NCI-H2227 (cell line): ENCODE measurements at regions not wholly inside any gene's neighbourhood (a gene's known extent, or its start where the extent isn't known, plus 50 kb on each side); places are given as distances from the start of the nearest gene placed in this dataset.
"Not testable (repeated sequence)": the region's sequence is repeated elsewhere in the genome, so short reads cannot be mapped to it uniquely, and the experiment has no call there.

ENCODE experiments used
- DNase-seq: peaks from one replicate; lab custom pipeline; 2025; ENCODE audit not compliant: unreplicated experiment; lab: John Stamatoyannopoulos, UW

GRCh38 chr17:13784434-13785095, 182.8 kb upstream of the HS3ST3A1 start:
- DNase-seq = no peak

DNA sequence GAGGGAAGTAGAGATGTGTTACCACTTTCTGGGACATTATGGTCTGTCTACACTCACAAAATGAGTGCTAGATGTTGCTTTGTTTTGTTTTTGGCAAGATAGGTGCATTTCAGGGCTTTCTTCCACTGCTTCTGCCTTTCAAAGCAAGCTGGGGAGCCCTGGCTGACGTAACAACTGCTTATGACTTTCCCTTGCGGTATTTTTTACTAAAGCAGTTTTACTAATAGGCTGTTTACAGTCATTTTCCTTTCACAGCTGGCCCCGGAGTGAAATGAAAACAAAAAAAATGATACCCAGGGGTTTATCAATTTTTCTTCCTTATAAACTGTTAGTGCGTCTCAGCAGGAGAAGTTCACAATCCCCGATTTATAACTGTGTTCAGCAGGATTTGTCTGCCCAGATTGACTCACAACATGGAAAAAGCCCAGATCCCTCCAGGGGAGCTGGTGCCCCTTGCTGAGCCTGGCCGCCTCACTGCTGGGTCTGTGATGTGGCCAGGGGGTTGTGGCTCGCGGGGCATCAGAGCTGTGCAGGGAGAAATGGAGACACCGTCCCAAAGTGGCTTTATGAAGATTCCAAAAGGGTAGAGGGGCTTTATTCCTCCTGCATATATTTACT, 184.4 kb upstream of the HS3ST3A1 start:
- DNase-seq = no peak

GRCh38 chr17:13787636-13788035, 185.9 kb upstream of the HS3ST3A1 start:
- no peak for DNase-seq

DNA sequence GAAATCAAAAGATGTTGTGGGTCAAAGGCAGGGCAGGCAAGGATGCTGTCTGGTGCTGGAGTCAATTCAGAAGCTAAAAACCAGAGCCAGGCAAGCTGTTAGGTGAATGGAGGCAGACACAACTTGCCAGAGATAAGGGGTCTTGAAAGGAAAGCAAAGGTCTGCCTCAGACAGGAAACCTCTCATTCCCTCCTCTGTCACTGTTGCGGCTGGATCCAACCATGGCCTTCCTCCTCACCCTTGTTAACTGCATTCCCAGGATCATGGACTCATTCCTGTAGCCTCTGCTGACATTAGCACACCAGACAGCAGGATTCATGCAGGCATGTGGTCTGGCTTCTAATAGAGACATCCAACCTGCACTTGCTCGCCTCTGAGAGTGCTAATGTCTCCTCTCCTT, 186.7 kb upstream of the HS3ST3A1 start:
- no peak for DNase-seq

- DNase-seq = no peak
These were observed 190.6 kb upstream of the HS3ST3A1 start for GRCh38 chr17:13792314-13792713.

DNA sequence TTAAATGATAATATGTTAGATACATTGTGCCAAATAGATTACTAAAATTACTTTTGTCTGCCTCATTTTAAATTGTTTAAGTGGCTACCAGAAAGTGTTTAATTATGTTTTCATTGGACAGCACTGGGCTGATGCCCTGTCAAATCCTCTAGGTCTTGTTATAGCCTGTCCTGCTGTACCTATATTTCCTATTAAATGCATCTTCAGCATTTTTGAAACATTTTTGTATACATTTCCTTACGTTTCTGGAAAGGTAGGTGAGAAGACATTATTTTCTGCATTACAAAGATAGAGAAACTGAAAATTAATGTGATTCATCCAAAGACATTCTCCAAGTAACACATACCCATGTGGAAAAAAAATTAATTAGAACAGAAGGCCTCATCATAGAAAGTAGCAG, 192.2 kb upstream of the HS3ST3A1 start:
- no peak for DNase-seq

DNA sequence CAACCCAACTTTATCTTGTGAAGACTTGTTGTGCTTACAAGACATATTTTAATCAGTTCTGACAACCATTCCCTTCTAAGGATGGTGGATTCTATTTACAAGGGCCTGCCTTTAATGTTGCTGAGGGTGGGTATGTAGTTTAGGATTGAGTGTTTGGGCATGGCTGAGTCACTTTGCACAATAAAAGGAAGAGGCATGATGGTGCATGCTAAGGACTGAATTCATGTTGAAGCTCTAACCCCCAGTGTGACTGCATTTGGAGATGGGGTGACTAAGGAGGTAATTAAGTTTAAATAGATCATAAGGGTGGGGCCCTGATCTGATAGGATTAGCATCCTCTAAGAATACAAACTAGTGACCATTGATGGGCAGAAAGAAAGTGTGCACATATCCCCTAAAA, 196.1 kb upstream of the HS3ST3A1 start:
- DNase-seq = no peak

- DNase-seq = no peak
These were observed 204.4 kb upstream of the HS3ST3A1 start for GRCh38 chr17:13806092-13806491.

DNA sequence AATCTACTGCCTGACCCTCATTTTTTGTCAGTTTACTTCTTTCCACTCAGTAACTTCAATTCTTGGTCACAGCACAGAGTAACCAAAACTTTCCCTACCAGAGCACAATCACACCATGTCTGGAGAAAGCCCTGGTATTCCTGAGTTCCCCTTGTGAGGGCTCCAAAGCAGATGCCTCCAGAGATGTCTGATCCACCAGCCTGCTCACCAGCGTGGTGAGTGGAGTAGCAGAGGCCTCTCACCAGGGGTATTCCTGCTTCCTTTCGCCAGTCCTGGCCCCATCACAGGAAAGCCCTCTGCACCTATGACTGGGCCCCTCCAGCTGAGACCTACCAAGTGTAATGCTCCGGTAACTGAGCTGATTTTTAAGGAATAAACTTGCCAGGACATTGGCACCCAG, 205.4 kb upstream of the HS3ST3A1 start:
- DNase-seq = no peak

- no peak for DNase-seq
These were observed 210.6 kb upstream of the HS3ST3A1 start for GRCh38 chr17:13812350-13812749.

DNA sequence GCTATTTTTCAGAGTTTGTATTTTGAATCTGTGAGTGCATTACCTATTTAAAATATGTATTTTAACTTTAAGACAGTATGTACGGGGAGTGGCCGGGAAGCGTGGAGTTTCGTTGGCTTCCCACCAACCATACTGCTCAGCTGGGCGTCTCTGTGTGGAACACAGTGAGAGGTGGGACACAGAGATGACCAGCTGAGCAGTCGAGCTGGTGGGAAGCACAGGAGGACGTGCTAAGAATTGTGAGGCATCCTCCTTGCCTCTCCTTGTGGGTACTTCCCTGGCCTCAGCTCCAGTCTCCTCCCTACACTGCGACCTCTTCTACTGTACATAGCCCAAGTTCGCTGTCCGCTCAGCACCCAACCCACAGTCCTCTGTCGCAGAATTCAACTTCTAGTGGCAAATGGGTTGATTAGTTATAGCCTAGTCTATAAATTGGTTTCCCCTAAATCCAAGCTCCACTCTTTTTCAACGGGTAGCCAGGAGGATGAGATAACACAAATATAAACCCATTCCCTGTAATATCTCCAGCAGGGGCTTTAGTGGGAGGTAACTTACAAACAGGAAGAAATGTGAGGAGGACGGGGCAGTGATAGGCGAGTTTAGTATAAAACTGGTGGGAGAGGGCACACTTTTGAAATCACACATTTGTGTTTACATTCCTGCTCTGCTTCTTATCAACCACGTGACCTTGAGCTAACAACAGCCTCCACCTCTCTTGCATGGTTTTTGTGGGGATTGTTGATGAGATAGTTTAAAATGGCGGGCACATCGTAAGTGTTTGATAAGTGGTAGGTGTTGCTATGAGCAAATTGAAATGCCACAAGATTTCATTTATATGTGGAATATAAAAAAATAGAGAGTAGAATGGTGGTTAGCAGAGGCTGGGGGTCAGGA, 211.9 kb upstream of the HS3ST3A1 start:
- DNase-seq = no peak

DNA sequence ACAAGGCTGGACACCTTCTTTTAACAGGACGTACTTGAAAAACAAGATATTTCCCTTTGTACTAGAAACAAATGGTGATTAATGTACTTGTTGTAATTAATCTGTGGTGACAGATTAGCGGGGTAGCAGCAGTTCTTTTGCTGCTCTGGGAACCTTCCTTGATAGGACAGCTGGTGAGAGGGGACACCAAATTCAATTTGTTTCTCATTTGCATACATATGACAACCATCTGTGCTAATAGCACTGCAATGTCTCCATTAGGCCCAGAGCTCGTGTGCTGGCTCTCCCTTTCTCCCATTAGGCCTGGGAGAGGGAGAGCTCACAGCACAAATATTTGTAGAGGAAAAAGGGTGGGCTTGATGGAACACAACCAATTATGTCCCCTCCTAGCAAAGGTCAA, 221.0 kb upstream of the HS3ST3A1 start:
- no peak for DNase-seq

DNA sequence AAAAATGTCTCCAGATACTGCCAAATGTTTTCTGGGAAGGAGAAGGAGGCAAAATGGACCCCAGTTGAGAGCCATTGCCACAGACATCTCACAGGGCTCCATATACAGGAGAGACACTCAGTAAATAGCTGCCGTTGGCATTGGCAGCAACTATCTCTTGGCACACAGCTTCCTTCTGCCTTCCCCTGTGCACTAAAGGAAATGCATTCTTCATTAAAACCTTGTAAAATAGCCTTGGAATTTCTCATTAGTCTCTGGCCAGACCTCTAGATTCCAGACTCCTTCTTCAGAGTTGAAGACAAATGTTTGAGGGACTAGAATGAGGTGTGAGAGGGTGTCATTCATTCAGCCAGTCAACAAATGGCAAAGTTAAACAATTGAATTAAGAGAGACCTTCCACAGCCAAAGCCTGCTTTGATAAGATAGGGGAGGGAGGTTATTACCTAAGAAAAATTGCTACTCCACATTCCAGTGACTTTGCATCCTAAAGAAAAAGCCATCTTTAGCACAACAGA, 223.9 kb upstream of the HS3ST3A1 start:
- no peak for DNase-seq

DNA sequence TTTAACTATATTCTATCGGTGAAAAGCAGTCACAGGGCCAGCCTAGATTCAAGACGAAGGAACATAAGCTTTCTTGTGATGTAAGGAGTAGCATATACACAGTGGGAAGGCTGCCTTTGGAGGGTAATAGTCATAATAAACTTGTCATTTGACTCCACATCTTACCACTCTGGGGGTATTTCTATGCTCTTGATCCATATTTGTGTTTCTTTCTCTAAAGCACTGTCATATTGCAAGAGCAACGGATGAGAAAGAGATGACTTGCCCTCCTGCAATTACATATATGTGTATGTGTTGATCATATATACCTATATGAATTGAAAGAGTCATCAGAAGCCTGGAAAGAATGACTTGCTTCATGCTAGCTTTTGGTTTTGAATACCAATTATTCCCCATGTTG, 225.4 kb upstream of the HS3ST3A1 start:
- no peak for DNase-seq

GRCh38 chr17:13833921-13834320, 232.2 kb upstream of the HS3ST3A1 start:
- DNase-seq = no peak

- DNase-seq = no peak
These were observed 233.4 kb upstream of the HS3ST3A1 start for GRCh38 chr17:13835151-13835550.

DNA sequence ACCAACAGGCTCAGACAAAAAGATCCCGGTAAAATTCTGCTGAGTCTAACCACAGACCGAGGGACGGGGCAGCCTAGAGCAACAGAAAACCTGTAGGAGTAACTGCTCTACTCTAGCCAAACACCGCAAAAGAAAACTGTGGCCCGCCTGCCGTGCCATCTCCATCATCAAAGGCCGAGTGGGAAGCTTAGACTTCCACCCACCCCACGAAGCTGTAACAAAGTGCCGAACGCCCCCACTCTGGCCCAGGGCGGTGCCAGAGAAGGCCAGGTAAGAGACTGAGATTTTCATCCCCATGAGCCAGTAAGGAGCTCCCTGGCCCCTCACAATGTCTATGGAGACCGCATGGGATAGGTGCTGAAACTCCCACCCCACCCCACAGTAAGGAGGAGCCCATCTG, 231.9 kb upstream of the COX10 start:
- no peak for DNase-seq

- DNase-seq = no peak
These were observed 229.1 kb upstream of the COX10 start for GRCh38 chr17:13840254-13840653.

DNA sequence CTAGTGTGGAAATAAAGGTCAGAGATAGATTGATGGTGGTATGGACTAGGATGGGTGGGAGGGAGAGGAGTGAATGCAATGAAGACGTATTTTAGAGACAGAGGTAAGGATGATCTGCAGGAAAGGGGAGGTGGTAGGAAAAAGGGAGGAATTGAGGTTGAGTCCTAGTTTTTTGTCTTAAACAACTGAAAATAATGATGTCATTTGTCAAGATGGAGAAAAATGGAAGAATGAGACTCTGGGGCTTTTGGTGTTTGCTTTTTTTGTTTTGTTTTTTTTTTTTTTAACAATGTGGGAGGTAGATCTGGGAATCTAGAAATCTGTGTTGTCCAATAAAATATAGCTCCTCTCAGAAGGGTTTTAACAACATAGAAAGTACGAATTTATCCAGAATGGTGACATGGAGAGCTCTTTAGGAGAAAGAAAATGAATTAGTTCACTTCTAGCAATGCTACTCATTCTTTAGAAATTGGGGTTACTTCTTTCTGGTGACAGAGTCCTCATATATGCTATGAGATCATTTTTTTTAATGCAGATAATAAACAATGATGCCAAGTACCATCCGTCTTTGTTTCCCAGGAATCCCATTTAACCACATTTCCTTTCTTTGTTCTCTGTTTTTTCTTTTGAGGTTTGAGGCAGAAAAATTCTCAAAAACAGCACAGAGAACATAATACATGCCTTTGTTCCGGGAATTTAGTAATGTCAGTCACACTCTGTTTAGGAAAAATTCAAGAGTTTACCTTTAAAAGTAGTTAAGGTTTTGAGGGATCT, 225.3 kb upstream of the COX10 start:
- DNase-seq = no peak

- no peak for DNase-seq
These were observed 217.4 kb upstream of the COX10 start for GRCh38 chr17:13851889-13852288.

- not testable (repeated sequence) for DNase-seq
These were observed 213.6 kb upstream of the COX10 start for GRCh38 chr17:13855730-13856129.
